22Rv1 (cell line): ENCODE measurements at regions not wholly inside any gene's neighbourhood (a gene's known extent, or its start where the extent isn't known, plus 50 kb on each side); places are given as distances from the start of the nearest gene placed in this dataset.

Source experiments
- CTCF ChIP-seq: fragments of 450-650 bp; IDR thresholded peaks from 2 replicates; pipeline ENCODE4 v1.5.1; 2017; ENCODE audit warnings: mild to moderate bottlenecking
- ZFX ChIP-seq: fragments of 450-650 bp; IDR thresholded peaks from 2 replicates; pipeline ENCODE4 v1.6.1; 2017; ENCODE audit warnings: antibody characterized with exemption, borderline replicate concordance

GRCh38 chr3:23686519-23686918 lies 119.2 kb upstream of the UBE2E1 start:
- TF ChIP-seq CTCF (no peak), ZFX (no peak)
